ENCODE measurements at regions not wholly inside any gene's neighbourhood (a gene's known extent, or its start where the extent isn't known, plus 50 kb on each side); places are given as distances from the start of the nearest gene placed in this dataset.

GRCh38 chr6:137788248-137788647 lies 78.8 kb upstream of the TNFAIP3 start:
- no peak overlapping the region for H4K8ac ChIP-seq (ENCODE audit: extremely low read depth, insufficient read depth, low read length)
- no peaks in the 10 kb centered on the region for H3K27me3 ChIP-seq (replicated peaks in 1 of 4; ENCODE audit: control insufficient read depth in 3 of 4, extremely low read depth in 1 of 4, insufficient read depth in 3 of 4, low read length in 3 of 4)
- no peak overlapping the region for H3K27ac ChIP-seq (ENCODE audit: low read depth, low read length)
- H3K23me2 ChIP-seq (ENCODE audit: low read depth, low read length) = peaks cover 2% of the 10 kb centered on the region; the same call in 1 of the 2 replicates
- H2AK5ac ChIP-seq (ENCODE audit: low read depth, low read length) = no peak overlapping the region
- no peak overlapping the region for H2BK12ac ChIP-seq (ENCODE audit: low read depth, low read length)
- H2BK15ac ChIP-seq (ENCODE audit: low read length) = no peak overlapping the region
- no peaks in the 10 kb centered on the region for H3K4me1 ChIP-seq (replicated peaks in 1 of 4; ENCODE audit: control insufficient read depth in 3 of 4, insufficient read depth in 4 of 4, low read length in 3 of 4)
- 74% methylated on average over 1 of the region's 1 CpG; no CpG with 5 or more reads in 1 of the 2 experiments for WGBS, 2 experiments (ENCODE audit: extremely low coverage in 1 of 2, insufficient coverage in 1 of 2, insufficient read length in 1 of 2, insufficient replicate concordance in 2 of 2, low coverage in 1 of 2, low lambda C conversion rate in 2 of 2, missing lambda C conversion rate in 1 of 2)
- H3K4ac ChIP-seq (replicated peaks; ENCODE audit: insufficient read length, low read depth, low read length) = no peak overlapping the region
- TF ChIP-seq SP4 (IDR thresholded peaks at IDR 0.05; ENCODE audit: low read length) = no peak
- TF ChIP-seq RBBP5 (IDR thresholded peaks at IDR 0.05; ENCODE audit: borderline replicate concordance, low read depth, low read length) = no peak
- TF ChIP-seq SP1 (IDR thresholded peaks at IDR 0.05; ENCODE audit: low read depth, low read length) = no peak
- no peak for TF ChIP-seq SRF (IDR thresholded peaks at IDR 0.05; ENCODE audit: low read depth, low read length)
- TF ChIP-seq NANOG (IDR thresholded peaks at IDR 0.05; ENCODE audit: insufficient read depth, low read depth, low read length, poor library complexity, severe bottlenecking) = no peak
- TF ChIP-seq SP2 (IDR thresholded peaks at IDR 0.05; ENCODE audit: low read length) = no peak
- TF ChIP-seq SIRT6 (IDR thresholded peaks at IDR 0.05; ENCODE audit: low read length) = no peak
- TF ChIP-seq HDAC6 (IDR thresholded peaks at IDR 0.05; ENCODE audit: low read depth, low read length) = no peak
- no peak for TF ChIP-seq BACH1 (IDR thresholded peaks at IDR 0.05; ENCODE audit: low read length)
- TF ChIP-seq ATF2 (IDR thresholded peaks at IDR 0.05; ENCODE audit: low read length) = no peak
- TF ChIP-seq USF2 (IDR thresholded peaks at IDR 0.05; ENCODE audit: low read length) = no peak
- H3K56ac ChIP-seq (replicated peaks; ENCODE audit: insufficient read length, low read depth, low read length) = no peak overlapping the region
- H2BK20ac ChIP-seq (ENCODE audit: low read length) = no peak overlapping the region
- H2AFZ ChIP-seq (ENCODE audit: low read length) = no peak overlapping the region
- H3K18ac ChIP-seq (ENCODE audit: extremely low read depth, low read length) = no peak overlapping the region
- no peak overlapping the region for H2BK120ac ChIP-seq (replicated peaks; ENCODE audit: low read depth, low read length)
- H2BK5ac ChIP-seq (ENCODE audit: low read depth, low read length) = no peak overlapping the region
- H4K91ac ChIP-seq (replicated peaks; ENCODE audit: insufficient read length, low read length) = no peak overlapping the region
- H3K9ac ChIP-seq (replicated peaks in 1 of 4; ENCODE audit: extremely low read depth in 1 of 4, low read depth in 3 of 4, low read length in 3 of 4) = no peak overlapping the region
- H3K9me3 ChIP-seq (ENCODE audit: insufficient read depth in 2 of 2, low read depth in 1 of 2, low read length in 1 of 2) = no peaks in the 10 kb centered on the region
- H3K79me1 ChIP-seq (ENCODE audit: low read depth, low read length) = no peaks in the 10 kb centered on the region
- CTCF ChIA-PET (ENCODE audit: partially characterized antibody) = interaction anchor here (1.4 kb wide), 1 partner anchor 11 kb away, joined by 6 read pairs; no protein-coding TSS in a partner anchor
- POLR2A ChIA-PET (ENCODE audit: partially characterized antibody) = no interaction called here
- no peak overlapping the region for H3K14ac ChIP-seq (ENCODE audit: insufficient read length)
- no peaks in the 10 kb centered on the region for H4K20me1 ChIP-seq (replicated peaks in 1 of 2; ENCODE audit: control insufficient read depth in 1 of 2, insufficient read depth in 2 of 2, low read length in 2 of 2)
- H3K23ac ChIP-seq (ENCODE audit: insufficient read length) = no peak overlapping the region
- no peak overlapping the region for H3K4me3 ChIP-seq (ENCODE audit: extremely low read depth in 1 of 4, insufficient read depth in 2 of 4, low read depth in 3 of 4, low read length in 4 of 4)
- no peaks in the 10 kb centered on the region for H3K79me2 ChIP-seq (ENCODE audit: control insufficient read depth in 1 of 2, insufficient read depth in 2 of 2, low read length in 2 of 2)
- no peak overlapping the region for H4K5ac ChIP-seq (ENCODE audit: insufficient read length, low read depth, low read length)
- no peak for FAIRE-seq
- DNase-seq (ENCODE audit: low read depth in 1 of 2, low spot score in 2 of 2) = no peak
- H3K36me3 ChIP-seq (ENCODE audit: control insufficient read depth in 2 of 4, insufficient read depth in 4 of 4, low read length in 3 of 4) = no peaks in the 10 kb centered on the region
- no peak overlapping the region for H3K4me2 ChIP-seq (ENCODE audit: insufficient read depth in 1 of 2, low read depth in 2 of 2, low read length in 2 of 2)

All from H1 (cell line).